Fibroblast of the conjunctiva (primary cell): ENCODE measurements at regions not wholly inside any gene's neighbourhood (a gene's known extent, or its start where the extent isn't known, plus 50 kb on each side); places are given as distances from the start of the nearest gene placed in this dataset.

Experiments
- DNase-seq: peaks from one replicate; pipeline ENCODE4 v3.0.0-alpha.2; 2010; ENCODE audit warnings: low read depth

- no peak for DNase-seq
These were observed 196.4 kb upstream of the ACVR2A start for GRCh38 chr2:147648471-147648870.

- no peak for DNase-seq
These were observed 197.0 kb upstream of the ACVR2A start for GRCh38 chr2:147647816-147648215.

- DNase-seq = no peak
These were observed 197.9 kb upstream of the ACVR2A start for GRCh38 chr2:147646818-147647468.

GRCh38 chr2:147644491-147644890, 200.3 kb upstream of the ACVR2A start:
- no peak for DNase-seq

GRCh38 chr2:147642765-147643164, 202.1 kb upstream of the ACVR2A start:
- DNase-seq = no peak

- no peak for DNase-seq
These were observed 203.2 kb upstream of the ACVR2A start for GRCh38 chr2:147641651-147642050.

- DNase-seq = no peak
These were observed 204.9 kb upstream of the ACVR2A start for GRCh38 chr2:147639891-147640290.

GRCh38 chr2:147639386-147639785, 205.4 kb upstream of the ACVR2A start:
- DNase-seq = no peak

GRCh38 chr2:147636886-147637285, 207.9 kb upstream of the ACVR2A start:
- no peak for DNase-seq

GRCh38 chr2:147636238-147636882, 208.5 kb upstream of the ACVR2A start:
- DNase-seq = no peak

- no peak for DNase-seq
These were observed 210.0 kb upstream of the ACVR2A start for GRCh38 chr2:147634826-147635225.

- no peak for DNase-seq
These were observed 212.6 kb upstream of the ACVR2A start for GRCh38 chr2:147632198-147632597.

GRCh38 chr2:147631294-147631693, 213.5 kb upstream of the ACVR2A start:
- no peak for DNase-seq

- no peak for DNase-seq
These were observed 214.2 kb upstream of the ACVR2A start for GRCh38 chr2:147630585-147630984.

GRCh38 chr2:147628971-147629421, 215.8 kb upstream of the ACVR2A start:
- no peak for DNase-seq

GRCh38 chr2:147623328-147623727, 221.5 kb upstream of the ACVR2A start:
- no peak for DNase-seq

GRCh38 chr2:147621656-147622197, 223.1 kb upstream of the ACVR2A start:
- no peak for DNase-seq

- DNase-seq = no peak
These were observed 225.0 kb upstream of the ACVR2A start for GRCh38 chr2:147619808-147620207.

GRCh38 chr2:147615726-147616125, 229.1 kb upstream of the ACVR2A start:
- DNase-seq = no peak

- no peak for DNase-seq
These were observed 229.8 kb upstream of the ACVR2A start for GRCh38 chr2:147614979-147615470.

GRCh38 chr2:147614471-147614870, 230.4 kb upstream of the ACVR2A start:
- DNase-seq = no peak

GRCh38 chr2:147610496-147611040, 234.3 kb upstream of the ACVR2A start:
- DNase-seq = no peak

- DNase-seq = no peak
These were observed 235.5 kb upstream of the ACVR2A start for GRCh38 chr2:147609301-147609700.
